ENCODE measurements at regions not wholly inside any gene's neighbourhood (a gene's known extent, or its start where the extent isn't known, plus 50 kb on each side); places are given as distances from the start of the nearest gene placed in this dataset.

DNA sequence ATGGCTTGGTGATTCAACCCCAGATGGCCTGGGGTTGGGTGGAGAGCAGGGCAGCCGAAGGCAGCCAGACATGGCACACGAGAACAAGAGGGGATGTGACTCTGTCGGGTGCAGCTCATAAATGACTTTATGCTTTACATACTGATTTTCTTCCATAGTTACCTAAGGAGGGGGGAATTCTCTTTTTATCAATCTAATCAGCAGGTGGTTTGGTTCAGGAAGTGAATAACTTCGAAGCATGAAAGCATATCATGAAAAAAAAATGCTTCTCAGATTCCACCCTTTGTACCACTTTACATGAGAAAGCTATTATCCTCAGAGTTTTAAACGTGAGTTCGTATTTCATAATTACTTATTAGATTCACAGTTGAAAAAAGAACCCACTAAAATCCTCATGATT is 908.9 kb upstream of the LCORL start:
- DNase-seq: no peak

DNA sequence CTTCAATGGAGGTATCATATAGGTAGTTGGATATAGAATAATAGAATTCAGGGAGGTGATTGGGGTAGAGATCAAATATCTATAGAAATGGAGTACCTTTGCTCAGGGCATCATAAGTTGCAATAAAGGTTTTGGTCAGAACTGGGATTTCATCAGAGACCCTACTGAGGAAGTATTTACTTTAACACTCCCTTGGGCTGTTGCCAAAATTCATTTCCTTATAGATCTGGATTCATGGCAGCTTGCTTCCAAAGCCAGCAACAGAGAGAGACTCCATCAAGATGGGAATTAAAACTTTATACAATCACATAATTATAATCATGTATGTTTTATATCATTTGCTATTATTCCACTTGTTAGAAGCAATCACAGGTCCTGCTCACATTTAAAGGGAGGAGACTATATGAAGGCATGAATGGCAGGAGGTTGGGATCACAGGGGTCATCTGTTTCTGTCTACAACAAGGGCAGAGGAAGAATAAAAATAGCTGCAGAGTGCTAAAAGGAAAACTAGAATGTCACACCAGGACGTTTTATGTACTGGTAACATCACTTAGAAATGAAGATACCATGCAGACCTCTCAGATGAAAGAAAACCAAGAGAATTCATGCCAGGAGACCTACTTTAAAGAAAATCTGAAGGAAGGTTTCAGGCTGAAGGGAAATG is 902.1 kb upstream of the LCORL start:
- no peak for DNase-seq

DNA sequence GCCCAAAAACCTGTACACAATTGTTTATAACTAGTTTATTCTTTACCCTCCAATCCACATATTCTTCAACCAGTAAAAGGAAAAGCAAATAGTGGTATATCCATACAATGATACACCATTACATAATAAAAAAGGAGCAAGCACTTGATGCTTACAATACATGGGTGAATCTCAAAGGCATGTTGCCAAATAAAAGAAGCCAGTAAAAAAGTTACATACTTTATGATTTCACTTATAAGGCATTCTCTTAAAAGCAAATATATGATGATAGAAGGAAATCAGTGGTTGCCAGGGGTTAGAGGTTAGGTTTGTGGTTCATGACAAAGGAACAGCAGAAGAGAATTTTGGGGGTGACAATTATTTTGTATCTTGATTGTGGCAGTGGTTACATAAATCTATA is 896.1 kb upstream of the LCORL start:
- no peak for DNase-seq

DNA sequence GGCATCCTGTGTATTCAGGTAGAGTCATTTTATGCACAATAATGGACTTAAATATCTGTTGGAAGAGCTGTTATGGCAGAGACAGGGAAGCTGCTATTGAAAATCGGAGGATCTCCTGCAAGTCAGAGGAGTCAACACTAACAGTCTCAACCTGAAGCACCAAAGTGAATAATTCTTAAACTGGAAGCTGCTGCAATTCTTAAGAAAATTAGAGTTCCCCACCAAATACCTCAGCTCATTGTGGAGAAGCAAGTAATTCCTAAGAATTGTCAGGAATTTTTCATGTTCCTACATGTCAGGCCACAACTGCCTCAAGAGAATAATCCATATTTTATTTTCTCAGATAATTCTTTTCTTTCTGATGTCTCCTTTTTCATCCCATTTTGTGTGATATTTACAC is 892.6 kb upstream of the LCORL start:
- DNase-seq: no peak

DNA sequence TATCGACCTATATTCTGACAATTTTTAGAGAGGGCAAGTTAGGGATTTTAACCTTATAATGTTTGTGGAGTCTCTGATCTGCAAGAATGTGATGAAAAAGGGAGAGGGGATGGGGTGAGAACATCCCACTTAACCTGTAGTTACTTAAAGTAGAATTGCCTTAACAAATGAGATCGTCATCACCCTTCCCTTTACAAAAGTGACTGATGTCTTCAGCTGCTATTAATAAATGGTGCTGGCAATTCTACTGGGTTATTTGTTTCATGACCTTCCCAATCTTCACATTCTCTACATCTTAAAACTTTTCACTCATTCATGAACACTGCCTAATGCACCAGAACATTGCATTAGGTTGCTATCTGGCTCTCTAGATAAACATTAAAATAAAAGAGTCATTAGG is 873.4 kb upstream of the LCORL start:
- no peak for DNase-seq

DNA sequence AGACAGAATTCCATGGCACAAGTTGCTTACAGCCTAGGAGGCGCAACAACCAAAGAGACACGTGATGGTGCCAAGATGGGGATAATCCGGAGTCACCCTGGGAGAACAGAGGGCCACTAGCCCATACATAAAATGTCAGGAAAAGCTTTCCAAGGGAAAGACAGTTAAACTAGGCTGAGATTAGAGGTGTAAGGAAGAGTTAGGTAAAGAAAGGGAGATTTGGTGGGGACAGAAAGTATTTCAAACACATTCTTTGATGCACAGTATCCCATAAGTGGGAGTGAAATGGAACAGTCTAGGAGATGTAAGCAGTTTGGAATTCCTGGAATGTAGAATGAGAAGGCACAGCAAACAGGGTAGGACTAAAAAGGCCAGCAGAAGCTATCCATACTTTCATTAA is 860.9 kb upstream of the LCORL start:
- no peak for DNase-seq

DNA sequence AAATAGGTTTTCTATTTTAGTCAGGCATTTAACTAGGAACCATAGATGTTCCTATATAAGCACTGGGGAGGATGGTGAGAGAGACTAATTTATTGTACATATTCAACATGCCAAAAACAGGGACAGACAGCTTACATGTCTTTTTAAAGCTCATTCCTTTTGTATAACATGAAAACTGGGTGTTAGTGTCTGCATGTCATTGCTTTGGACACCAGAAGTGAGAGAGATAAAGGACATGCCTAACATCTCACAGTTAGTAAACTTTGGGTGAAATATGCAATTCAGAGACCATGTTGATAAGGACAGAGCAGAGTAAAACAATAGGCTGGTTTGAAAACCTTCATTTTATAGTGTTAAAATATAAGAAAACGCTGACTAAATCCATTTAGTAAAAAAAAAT is 860.0 kb upstream of the LCORL start:
- no peak for DNase-seq

DNA sequence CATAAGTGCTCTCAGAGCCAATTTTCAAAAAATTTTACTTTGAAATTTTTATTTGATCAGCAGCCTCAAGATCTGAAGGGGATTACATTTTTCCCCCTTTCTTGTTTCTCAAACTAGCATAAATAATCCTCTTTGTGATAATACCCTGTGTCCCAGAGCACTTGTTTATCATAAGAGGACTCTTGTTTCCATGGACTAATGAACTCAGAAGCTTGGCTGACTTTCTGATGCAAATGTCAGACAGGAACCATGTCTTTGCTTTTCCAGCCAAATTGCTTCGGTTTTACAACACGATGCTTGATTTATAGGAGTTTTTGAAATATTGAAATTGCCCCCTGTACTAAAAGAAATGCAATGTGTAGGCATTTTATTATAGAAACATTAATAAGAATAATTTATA is 859.3 kb upstream of the LCORL start:
- no peak for DNase-seq

DNA sequence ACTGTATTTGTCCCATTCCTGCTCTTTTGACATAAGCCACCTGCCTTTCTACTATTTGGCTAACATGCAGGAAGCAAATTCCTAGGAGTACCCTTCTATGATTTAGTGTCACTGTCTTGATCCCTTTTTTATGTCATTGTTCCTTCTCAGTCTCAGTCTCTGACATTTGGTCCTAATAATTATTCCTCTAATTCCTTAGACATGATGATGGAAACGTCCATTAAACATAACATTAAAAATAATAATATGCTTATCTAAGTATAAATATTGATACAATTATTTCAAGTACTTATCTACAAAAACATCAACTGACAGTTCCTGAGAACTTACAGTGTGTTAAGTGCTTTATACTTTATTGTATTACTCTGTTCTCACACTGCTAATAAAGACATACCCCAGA is 857.0 kb upstream of the LCORL start:
- DNase-seq: no peak

DNA sequence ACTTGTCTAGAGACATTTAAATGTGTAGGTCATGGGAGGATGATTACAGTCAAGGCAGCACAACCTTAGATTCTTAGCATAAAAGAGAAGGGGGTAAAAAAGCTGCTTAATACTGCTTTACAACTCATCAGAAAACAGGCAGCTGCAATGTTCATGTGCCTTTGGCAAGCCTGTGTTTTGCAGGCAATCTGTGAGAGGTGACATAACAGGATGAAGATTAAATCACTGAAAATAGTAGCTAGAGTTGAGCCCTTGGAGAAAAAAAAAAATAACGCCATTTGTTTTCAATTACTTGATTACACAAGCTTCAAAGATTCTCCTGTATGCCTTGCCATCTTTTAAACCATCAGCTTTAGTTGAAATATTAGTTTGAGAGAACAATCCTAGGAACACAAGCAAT is 847.6 kb upstream of the LCORL start:
- no peak for DNase-seq

DNA sequence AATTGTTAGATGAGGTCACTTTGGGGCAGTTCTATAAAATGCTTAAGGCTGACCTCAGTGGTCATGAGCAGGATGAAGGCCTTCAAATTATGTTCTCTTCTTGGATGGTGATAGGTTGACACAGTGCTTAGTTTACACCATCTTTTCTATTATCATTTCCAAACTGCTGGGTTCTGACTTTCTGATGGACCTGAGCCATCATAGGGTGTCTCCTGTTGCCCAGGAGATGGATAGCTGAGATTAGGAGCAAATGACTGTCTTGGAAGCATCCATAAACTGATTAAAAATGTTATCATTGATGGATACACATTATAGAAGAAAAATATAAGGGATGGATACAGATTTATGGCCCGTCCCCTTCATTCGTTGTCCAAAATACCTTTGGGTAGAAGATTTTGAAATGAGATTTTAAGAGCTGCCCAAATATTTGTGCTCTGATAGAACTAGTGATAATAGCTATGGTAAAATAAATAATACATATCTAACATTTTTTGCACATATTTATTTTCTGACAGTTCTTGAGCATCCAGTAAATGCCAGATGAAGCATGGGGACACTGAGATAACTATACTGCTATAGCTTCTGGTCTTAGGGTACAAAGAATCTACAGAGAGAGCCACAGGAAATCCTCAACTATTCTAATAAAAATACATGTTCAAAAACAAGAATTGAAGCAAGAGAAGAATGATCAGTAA is 839.4 kb upstream of the LCORL start:
- no peak for DNase-seq

DNA sequence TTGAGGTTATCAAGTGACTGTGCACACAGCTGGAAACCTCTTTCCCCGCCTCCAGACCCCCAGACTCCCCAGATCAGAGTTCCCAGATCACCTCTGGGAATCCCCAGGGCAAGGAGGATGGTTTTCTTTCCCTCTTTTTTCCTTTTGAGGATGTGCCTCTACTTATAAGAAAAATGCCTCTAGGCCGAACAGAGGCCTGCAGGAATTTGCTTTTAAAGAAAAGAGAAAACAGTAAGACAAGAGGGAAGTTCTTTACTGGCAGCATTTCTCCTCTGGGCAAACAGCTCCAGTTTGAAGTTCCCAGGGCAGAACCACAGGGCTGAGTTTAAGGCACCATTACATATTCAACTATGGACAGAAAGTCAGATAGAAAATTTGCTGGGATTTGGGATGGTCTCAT is 837.9 kb upstream of the LCORL start:
- no peak for DNase-seq

DNA sequence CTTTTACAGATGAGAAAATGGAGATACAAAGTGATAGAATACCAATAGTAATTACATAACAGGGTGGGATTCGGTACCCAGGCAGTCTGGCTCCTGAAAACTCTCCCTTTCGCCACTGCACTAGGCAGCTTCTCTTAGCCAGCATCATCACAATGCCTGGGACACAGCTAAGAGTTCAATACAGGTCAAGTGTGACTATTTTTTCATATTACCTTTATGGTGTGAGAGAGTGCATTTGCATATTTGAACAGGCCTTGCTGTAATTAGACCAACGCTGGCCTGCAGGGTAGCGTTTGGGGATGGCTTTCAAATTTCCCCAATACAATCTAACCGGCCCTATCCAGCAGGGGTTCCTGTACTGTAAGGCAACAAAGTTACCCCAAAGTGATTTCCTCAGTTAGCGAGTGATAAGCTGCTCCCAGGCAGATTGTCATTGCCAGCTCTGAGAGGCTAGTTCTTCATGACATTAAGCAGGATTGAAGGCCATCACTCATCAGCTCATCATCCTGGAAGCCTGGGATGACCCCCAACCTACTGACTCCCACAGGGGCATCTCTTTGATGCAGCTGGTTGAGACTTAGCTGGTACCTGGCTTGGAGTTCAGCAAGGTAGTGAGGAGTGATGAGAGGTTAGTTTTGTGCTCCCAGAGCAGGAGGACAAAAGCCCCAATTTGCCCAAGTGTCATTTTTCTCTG is 836.8 kb upstream of the LCORL start:
- no peak for DNase-seq

DNA sequence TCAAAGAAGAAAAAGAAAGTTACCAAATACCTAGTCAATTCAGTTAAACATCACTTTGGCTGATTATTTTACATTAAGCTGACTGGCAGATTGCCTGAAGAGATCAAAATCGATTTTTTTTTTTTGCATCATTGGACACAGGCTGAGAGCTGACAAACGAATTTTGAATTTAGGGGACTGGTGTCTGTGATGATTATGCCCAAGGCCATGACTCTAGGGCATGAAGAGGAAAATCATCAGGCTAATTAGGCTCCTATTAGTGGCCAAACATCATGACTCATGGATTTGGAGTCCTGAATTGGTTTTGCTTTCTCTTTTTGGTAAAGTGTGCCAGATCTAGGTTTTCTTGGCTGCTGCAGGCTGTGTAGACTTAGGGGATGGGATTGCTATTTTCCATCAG is 829.3 kb upstream of the LCORL start:
- no peak for DNase-seq

DNA sequence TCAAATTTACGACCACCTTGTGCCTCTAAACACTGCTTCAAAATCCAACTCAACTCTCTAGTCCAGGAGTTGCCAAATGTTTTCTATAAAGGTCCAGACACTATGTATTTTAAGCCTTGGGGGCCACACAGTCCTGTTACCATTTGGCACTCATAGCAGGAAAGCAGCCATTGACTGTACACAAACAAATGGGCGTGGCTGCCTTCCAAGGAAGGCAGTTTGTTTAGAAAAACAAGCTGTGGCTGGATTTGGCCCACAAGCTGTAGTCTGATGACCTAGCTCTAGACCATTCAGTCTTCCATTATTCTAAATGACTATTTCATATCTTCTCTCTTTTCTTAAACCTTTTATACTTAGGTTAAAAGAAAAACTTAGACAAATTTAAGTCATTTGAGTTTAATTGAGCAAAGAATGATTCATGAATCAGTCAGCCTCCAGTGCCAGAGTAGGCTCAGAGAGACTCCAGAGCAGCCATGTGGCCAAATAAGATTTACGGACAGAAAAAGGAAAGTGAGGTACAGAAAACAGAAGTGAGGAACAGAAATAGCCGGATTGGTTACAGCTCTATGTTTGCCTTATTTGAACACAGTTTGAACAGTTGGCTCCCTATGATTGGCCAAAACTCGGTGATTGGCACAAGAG is 825.8 kb upstream of the LCORL start:
- no peak for DNase-seq

DNA sequence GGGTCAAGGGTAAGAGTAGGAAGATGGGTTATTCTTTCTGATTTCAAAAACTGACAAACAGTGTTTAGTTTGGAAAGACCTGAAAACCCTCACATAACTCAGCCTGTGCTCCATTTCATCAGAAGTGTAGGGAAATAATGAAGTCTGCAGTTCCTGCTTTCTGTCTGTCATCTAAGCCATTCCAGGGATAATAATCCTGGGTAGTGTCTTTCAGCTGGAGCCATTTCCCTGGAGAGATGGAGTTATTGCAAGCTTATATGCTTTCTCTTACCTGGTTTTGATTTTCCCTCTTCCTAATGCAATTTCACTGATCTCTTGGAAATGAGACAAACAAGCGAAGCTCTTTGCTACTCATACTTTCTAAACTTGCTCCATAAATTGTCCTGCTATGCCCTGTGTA is 824.8 kb upstream of the LCORL start:
- DNase-seq: no peak

DNA sequence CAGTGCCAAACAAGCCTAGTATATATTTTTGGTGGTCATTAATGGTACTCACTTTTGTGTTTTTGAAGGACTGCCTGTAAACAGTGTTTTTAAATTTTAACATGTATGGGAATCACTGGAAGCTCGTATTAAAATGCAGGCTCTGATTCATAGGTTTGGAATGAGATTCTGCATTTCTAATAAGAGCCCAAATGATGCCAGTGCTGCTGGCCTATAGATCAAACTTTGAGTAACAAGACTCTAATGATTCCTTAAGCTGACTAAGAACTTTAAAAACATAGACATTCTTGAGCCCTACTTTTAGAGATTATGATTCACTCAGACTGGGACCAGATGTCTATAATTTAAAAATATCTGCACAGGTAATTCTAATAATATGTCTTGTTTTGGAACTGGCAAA is 823.2 kb upstream of the LCORL start:
- no peak for DNase-seq

DNA sequence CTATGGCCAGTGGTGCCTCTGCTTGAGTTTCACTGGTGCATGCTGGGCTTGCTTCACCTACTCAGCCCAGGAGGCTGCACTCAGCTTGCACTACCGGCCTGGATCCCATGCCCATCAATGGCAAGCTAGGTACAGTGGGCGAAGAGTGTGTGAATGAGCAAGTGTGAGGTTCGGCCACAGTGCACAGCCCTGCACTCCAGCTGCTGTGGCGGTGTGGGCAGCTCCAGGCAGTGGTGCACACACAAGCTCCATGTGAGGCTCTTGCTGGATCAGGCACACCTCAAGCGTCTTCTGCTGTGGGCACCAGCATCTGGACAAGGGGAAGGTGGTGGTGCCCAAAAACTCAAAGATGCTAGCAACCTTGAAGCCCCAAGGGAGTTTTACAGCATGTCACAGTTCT is 820.9 kb upstream of the LCORL start:
- DNase-seq: no peak

DNA sequence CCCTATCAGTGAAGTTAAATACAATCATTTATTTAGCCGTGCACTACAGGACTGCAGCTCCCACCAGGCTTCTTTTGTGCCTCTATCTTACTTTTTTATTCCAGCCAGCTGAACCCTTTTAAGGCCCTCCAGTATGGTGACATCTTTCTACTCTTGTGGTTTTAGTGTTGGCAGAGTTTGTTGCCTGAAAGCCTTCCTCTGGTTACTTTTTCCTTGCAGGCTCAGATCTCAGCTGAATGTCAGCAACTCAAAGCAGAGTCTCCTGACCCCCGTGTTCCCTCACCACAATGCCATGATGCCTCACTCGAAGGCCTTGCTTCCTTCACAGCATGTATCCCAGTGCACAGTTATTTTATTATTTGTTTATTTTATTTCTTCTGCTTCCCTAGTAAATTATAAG is 818.9 kb upstream of the LCORL start:
- DNase-seq: no peak

DNA sequence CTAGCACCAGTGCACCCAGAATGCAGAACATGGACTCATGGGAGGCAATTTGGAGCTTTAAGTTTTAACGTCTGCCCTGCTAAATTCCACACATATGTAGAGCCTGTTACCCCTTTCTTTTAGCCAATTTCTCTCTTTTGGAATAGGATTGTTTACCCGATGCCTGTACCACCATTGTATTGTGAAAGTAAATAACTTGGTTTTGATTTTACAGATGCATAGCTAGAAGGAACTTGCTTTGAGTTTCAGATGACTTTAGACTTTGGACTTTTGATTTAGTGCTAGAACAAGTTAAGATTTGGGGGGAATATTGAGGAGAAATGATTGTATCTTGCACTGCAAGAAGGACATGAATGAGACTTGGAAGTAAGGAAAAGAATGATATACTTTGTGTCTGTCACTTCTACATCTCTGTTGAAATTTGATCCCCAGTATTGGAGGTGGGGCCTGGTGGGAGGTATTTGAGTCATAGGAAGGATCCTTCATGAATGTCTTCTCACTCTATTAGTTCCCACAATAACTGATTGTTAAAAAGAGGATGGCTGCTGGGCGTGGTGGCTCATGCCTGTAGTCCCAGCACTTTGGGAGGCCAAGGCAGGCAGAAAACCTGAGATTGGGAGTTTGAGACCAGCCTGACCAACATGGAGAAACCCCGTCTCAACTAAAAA is 794.8 kb upstream of the LCORL start:
- DNase-seq: no peak

DNA sequence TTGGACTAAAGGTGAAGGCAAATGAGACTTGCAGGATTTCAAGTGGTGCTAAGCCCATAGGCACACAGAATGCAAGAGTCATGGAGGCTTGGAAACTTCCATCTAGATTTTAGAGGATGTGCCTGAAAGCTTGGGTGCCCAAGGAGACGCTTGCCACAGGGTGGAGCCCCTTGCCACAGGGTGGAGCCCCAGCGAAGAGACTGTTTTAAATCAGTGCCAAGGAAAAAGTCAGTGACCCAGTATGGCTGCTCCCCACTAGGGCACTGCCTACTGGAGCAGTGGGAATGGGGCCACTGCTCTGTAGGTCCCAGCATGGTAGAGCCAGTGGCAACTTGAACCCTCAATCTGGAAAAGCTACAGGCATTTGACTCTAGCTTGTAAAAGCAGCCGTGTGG is 794.2 kb upstream of the LCORL start:
- no peak for DNase-seq

DNA sequence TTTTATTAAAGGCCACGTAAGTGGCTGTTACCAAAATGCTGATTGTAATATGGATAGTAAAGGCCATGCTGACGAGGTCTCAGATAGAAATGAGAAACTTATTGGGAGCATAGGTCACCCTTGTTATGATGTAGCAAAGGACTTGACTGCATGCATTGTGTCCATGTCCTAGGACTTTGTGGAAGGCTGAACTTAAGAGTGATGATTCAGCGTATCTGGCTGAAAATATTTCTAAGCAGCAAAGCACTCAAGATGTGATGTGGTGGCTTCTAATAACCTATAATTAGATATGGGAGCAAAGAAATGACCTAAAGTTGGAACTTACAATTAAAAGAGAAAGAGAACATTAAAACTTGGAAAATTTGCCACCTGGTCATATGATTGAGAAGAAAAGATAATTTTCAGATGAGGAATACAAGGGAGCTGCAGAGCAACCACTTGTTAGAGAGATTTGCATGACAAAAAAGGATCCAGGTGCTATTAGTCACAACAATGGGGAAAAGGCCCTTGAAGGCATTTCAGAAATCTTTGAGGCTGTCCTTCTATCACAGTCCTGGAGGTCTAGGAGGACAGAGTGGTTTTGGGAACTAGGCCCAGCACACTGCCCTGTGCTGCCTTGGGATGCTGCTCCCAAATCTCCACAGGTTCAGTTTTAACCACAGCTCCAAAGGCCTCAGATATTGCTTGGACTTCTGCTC is 793.7 kb upstream of the LCORL start:
- DNase-seq: no peak

DNA sequence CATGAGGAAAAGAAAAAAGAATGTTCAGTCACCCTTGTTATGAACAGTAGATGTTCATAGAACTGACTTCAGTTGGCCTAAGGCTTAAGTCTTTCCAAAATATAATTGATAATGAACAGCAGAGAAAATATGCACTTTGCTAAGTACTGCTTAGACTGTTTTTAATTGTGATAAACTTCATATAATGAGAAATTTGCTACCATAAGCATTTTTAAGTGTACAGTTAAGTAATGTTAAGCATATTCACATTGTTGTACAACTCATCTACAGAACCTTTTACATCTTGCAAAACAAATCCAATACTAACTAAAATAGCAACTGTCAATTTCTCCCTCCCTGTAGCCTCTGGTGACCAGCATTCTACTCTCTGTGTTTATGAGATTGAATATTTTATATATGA is 792.2 kb upstream of the LCORL start:
- no peak for DNase-seq
